Ovary (tissue), 3 donors: ENCODE measurements at regions not wholly inside any gene's neighbourhood (a gene's known extent, or its start where the extent isn't known, plus 50 kb on each side); places are given as distances from the start of the nearest gene placed in this dataset.

Source experiments
- EP300 ChIP-seq: sonication (generic); formaldehyde crosslinking; IDR thresholded peaks from one replicate; pipeline ENCODE4 v1.6.1; 2017; ENCODE audit warnings: antibody characterized with exemption
- TF ChIP-seq, protein P1 (sequence below), 3 donors: fragments of 450-650 bp in 2 of 3; fragments of 200-600 bp in 1 of 3; IDR thresholded peaks; one replicate each; pipeline versions ENCODE4 v1.5.1 to v1.8.0; 2016 to 2022; ENCODE audit warnings: antibody characterized with exemption in 3 of 3, mild to moderate bottlenecking in 1 of 3
- donor health status: DM: no; HTN: no; CAD: no.

DNA sequence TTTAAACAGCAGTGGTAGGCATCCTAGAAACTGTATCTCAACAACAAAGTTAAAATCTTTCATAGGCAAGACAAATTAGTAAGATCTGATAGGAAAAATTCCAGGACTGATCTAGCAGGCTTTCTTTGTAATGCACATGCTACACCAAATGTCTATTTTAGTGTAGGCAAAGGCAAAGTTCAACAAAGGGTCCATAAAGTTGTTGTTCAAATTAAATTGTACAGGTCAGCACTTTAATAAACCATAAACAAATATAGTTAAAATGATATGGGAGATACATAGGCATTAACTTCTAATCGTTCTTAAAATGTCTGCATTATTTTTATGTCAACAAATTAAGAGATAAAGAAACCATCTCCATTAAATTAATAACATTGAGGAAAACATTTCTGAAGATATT lies 413.0 kb downstream of the TUSC7 start:
- TF ChIP-seq, protein P1, sequence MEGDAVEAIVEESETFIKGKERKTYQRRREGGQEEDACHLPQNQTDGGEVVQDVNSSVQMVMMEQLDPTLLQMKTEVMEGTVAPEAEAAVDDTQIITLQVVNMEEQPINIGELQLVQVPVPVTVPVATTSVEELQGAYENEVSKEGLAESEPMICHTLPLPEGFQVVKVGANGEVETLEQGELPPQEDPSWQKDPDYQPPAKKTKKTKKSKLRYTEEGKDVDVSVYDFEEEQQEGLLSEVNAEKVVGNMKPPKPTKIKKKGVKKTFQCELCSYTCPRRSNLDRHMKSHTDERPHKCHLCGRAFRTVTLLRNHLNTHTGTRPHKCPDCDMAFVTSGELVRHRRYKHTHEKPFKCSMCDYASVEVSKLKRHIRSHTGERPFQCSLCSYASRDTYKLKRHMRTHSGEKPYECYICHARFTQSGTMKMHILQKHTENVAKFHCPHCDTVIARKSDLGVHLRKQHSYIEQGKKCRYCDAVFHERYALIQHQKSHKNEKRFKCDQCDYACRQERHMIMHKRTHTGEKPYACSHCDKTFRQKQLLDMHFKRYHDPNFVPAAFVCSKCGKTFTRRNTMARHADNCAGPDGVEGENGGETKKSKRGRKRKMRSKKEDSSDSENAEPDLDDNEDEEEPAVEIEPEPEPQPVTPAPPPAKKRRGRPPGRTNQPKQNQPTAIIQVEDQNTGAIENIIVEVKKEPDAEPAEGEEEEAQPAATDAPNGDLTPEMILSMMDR (IDR thresholded peaks at IDR 0.05), result no peak
- TF ChIP-seq EP300, result no peak
